Sigmoid colon (tissue), 6 donors: ENCODE measurements at regions not wholly inside any gene's neighbourhood (a gene's known extent, or its start where the extent isn't known, plus 50 kb on each side); places are given as distances from the start of the nearest gene placed in this dataset.

ENCODE experiments used
- DNase-seq: peaks from one replicate; pipeline ENCODE4 v3.0.0-alpha.2; 2019
- H3K27ac ChIP-seq, 4 donors: fragments of 200-600 bp; sonication (generic); one replicate each; pipeline ENCODE4 v1.5.1; 2016 to 2019; ENCODE audit warnings: mild to moderate bottlenecking in 1 of 4
- H3K27me3 ChIP-seq, 3 donors: fragments of 200-600 bp; sonication (generic); one replicate each; pipeline ENCODE4 v1.5.1; 2019; ENCODE audit warnings: mild to moderate bottlenecking in 1 of 3
- H3K36me3 ChIP-seq, 4 donors: fragments of 200-600 bp; sonication (generic); one replicate each; pipeline ENCODE4 v1.5.1; 2016 to 2019
- H3K4me1 ChIP-seq, 4 donors: fragments of 200-600 bp; sonication (generic); one replicate each; pipeline ENCODE4 v1.5.1; 2017 to 2019
- H3K4me3 ChIP-seq, 4 donors: fragments of 200-600 bp; sonication (generic); one replicate each; pipeline ENCODE4 v1.5.1; 2017 to 2019; ENCODE audit warnings: mild to moderate bottlenecking in 2 of 4, moderate library complexity in 1 of 4
- H3K9me3 ChIP-seq, 4 donors: fragments of 200-600 bp in 3 of 4; sonication (generic) in 3 of 4; one replicate each; pipeline versions ENCODE4 v1.5.1 to v1.6.1; 2013 to 2019
- EP300 ChIP-seq, 4 donors: sonication (generic); formaldehyde crosslinking; IDR thresholded peaks; one replicate each; pipeline ENCODE4 v1.6.1; 2017; ENCODE audit warnings: antibody characterized with exemption in 4 of 4
- POLR2A ChIP-seq, 2 donors: fragments of 450-650 bp; IDR thresholded peaks; one replicate each; pipeline ENCODE4 v1.6.1; 2016; ENCODE audit warnings: antibody characterized with exemption in 2 of 2, mild to moderate bottlenecking in 2 of 2, moderate library complexity in 2 of 2
- POLR2AphosphoS5 ChIP-seq, 4 donors: sonication (generic); formaldehyde crosslinking; IDR thresholded peaks; one replicate each; pipeline ENCODE4 v1.6.1; 2017; ENCODE audit warnings: antibody characterized with exemption in 4 of 4
- WGBS, 2 donors: extraction: QIAGEN DNeasy Blood & Tissue Kit; methylation state at CpG; one replicate each; pipeline ENCODE4 v1.1.7; 2013; 5-methylcytosine and 5-hydroxymethylcytosine counted together
- intact Hi-C: fragments of 100-400 bp; cut with DNase I; formaldehyde crosslinking; loops from one replicate; pipeline ENCODE4 v1.15.1; 2023
- TF ChIP-seq, protein P1 (sequence below), 4 experiments: fragments of 450-650 bp in 3 of 4; fragments of 200-600 bp in 1 of 4; IDR thresholded peaks; one replicate each; pipeline ENCODE4 v1.5.1; 2016 to 2019; ENCODE audit warnings: antibody characterized with exemption in 4 of 4, mild to moderate bottlenecking in 3 of 4, moderate library complexity in 2 of 4
- donor health status: healthy with polysubstance abuse.
- donor health status: healthy.

DNA sequence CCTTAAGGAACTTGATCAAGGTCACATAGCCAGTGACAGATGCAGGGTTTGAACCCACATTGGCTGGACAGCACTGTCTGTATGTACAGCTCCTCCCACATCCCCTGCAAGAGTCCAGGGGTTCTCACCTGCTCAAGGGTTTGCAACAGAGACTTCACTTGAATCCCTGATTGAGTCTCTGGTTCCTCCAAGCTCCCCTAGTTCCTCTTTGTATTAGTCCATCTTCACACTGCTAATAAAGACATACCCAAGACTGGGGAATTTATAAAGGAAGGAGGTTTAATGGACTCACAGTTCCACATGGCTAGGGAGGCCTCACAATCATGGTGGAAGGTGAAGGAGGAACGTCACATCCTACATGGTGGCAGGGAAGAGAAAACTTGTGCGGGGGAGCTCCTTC is 72.8 kb upstream of the CLDN10 start:
- WGBS, 2 donors = 70 to 90% methylated on average over 2 of the region's 2 CpGs
- Histone ChIP-seq H3K36me3 (no peaks in the 10 kb centered on the region), H3K27ac (no peak overlapping the region), H3K4me1 (peaks cover 0 to 7% (median 2%) of the 10 kb centered on the region in 4 donors), H3K9me3 (no peaks in the 10 kb centered on the region), H3K4me3 (no peak overlapping the region), H3K27me3 (no peaks in the 10 kb centered on the region)
- TF ChIP-seq EP300 (IDR thresholded peaks at IDR 0.05) (no peak), POLR2A (IDR thresholded peaks at IDR 0.05) (no peak), POLR2AphosphoS5 (IDR thresholded peaks at IDR 0.05) (no peak)
- TF ChIP-seq, protein P1, sequence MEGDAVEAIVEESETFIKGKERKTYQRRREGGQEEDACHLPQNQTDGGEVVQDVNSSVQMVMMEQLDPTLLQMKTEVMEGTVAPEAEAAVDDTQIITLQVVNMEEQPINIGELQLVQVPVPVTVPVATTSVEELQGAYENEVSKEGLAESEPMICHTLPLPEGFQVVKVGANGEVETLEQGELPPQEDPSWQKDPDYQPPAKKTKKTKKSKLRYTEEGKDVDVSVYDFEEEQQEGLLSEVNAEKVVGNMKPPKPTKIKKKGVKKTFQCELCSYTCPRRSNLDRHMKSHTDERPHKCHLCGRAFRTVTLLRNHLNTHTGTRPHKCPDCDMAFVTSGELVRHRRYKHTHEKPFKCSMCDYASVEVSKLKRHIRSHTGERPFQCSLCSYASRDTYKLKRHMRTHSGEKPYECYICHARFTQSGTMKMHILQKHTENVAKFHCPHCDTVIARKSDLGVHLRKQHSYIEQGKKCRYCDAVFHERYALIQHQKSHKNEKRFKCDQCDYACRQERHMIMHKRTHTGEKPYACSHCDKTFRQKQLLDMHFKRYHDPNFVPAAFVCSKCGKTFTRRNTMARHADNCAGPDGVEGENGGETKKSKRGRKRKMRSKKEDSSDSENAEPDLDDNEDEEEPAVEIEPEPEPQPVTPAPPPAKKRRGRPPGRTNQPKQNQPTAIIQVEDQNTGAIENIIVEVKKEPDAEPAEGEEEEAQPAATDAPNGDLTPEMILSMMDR (IDR thresholded peaks at IDR 0.05) = no peak
- DNase-seq = no peak
- intact Hi-C loops = loop anchor here (2.0 to 10.0 kb wide), 5 partner anchors 77 to 1042 kb away; no protein-coding TSS in a partner anchor

DNA sequence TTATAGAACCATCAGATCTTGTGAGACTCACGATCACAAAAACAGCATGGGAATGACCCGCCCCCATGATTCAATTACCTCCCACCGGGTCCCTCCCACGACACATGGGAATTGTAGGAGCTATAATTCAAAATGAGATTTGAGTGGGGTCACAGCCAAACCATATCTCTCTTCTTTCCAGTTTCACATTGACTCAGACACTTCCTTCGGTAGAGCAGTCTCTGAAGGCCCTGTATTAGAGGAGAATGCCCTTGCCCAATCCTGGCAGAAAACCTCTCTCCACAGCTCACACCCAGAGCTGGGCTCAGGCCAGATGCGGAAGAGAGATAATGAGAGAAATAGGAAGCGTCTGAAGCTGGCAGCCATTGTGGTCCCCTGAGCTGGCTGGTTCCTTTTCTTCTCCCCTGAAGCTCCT is 72.4 kb upstream of the CLDN10 start:
- TF ChIP-seq EP300 (IDR thresholded peaks at IDR 0.05) (no peak), POLR2A (IDR thresholded peaks at IDR 0.05) (no peak), POLR2AphosphoS5 (IDR thresholded peaks at IDR 0.05) (no peak)
- TF ChIP-seq, protein P1 (IDR thresholded peaks at IDR 0.05) = no peak
- WGBS, 2 donors = 47 to 78% methylated on average over 7 of the region's 7 CpGs
- no peaks in the 10 kb centered on the region for H3K9me3 ChIP-seq
- intact Hi-C loops = no loop called here
- H3K27ac ChIP-seq = no peak overlapping the region
- no peaks in the 10 kb centered on the region for H3K36me3 ChIP-seq
- no peak overlapping the region for H3K4me3 ChIP-seq
- H3K4me1 ChIP-seq = peaks cover 0 to 7% (median 2%) of the 10 kb centered on the region in 4 donors
- peak; percentile 70 for DNase-seq
- no peaks in the 10 kb centered on the region for H3K27me3 ChIP-seq

DNA sequence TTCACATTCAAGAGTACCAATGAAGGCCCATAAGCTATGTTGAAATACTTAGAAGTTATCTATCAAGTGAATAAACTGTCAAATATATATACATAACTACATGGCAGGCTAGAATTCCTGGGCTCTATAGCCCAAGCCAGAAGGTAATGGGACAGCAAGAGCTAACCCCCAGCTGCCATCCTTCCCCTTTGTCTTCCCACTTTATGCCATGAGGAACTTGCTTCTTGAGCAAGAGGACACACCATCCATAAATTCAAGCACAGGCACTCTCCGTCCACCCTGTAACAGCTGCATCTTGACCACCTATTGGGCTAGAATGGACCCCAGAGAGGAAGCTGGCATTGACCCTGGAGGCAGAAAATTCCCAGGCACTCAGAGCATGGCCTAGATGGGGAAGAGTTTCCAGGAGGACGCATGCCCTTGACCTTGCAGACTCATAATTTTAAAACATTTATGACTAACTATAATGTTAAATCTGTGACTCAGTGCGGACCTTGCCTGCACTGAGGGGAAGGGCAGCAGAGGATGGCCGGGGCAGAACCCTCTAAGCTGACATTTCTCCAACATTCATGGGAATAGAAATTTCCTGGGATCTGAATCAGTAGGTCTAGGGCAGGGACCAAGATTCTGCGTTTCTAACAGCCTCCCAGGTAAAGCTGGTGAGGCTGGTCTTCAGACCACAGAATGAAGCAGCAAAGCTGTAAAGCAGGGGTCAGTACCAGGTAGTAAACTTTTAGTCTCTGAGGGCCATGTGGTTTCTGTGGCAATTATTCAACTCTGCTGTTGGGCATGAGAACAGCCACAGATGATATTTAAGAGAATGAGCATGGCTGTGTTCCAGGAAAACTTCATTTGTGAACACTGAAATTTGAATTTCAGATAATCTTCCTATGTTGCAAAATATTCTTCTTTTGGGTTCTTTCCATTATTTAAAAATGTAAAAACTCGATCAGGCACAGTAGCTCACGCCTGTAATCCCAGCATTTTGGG is 71.4 kb upstream of the CLDN10 start:
- Histone ChIP-seq H3K9me3 (no peaks in the 10 kb centered on the region), H3K36me3 (no peaks in the 10 kb centered on the region), H3K27me3 (no peaks in the 10 kb centered on the region), H3K4me3 (no peak overlapping the region), H3K4me1 (peaks cover 0 to 7% (median 2%) of the 10 kb centered on the region in 4 donors), H3K27ac (no peak overlapping the region)
- TF ChIP-seq POLR2AphosphoS5 (IDR thresholded peaks at IDR 0.05) (no peak), EP300 (IDR thresholded peaks at IDR 0.05) (no peak), POLR2A (IDR thresholded peaks at IDR 0.05) (no peak)
- TF ChIP-seq, protein P1 (IDR thresholded peaks at IDR 0.05) = no peak
- intact Hi-C loops = no loop called here
- 54 to 62% methylated on average over 7 of the region's 7 CpGs for WGBS, 2 donors
- DNase-seq = no peak

DNA sequence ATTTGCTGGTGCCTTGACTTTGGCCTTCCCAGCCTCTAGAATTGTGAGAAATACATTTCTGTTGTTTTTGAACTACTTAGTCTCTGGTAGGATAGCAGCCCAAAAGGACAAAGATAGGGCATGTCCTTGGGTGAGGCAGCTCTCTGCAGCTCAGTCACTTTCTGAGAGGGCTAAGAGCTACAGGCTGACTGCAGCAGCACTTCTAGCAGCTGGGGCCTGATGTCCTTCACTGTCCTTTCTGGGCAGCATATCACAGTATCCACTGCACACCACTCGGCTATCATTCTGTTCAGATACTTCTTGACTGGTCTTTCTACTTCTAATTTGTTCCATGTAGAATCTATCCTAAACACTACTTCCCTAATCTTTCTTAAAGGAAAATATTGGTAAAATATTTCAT is 68.5 kb upstream of the CLDN10 start:
- intact Hi-C loops = no loop called here
- 82 to 86% methylated on average over 1 of the region's 1 CpG for WGBS, 2 donors
- no peak overlapping the region for H3K4me3 ChIP-seq
- H3K27me3 ChIP-seq = no peaks in the 10 kb centered on the region
- DNase-seq = no peak
- TF ChIP-seq POLR2AphosphoS5 (IDR thresholded peaks at IDR 0.05) (no peak), POLR2A (IDR thresholded peaks at IDR 0.05) (no peak)
- TF ChIP-seq, protein P1 (IDR thresholded peaks at IDR 0.05) = no peak
- H3K36me3 ChIP-seq = no peaks in the 10 kb centered on the region
- H3K4me1 ChIP-seq = no peaks in the 10 kb centered on the region
- no peak overlapping the region for H3K27ac ChIP-seq
- no peaks in the 10 kb centered on the region for H3K9me3 ChIP-seq
